CD4-positive, alpha-beta T cell (primary cell): ENCODE measurements at regions not wholly inside any gene's neighbourhood (a gene's known extent, or its start where the extent isn't known, plus 50 kb on each side); places are given as distances from the start of the nearest gene placed in this dataset.

Experiments
- ATAC-seq: fragments of 200-7000 bp; cut with Tn5 transposase; one replicate; pipeline ENCODE4 v1.10.0; 2022; ENCODE audit warnings: mild to moderate bottlenecking; ENCODE audit not compliant: poor library complexity
- CTCF ChIA-PET: fragments of 350-600 bp; sonication (Branson Sonifier 250); formaldehyde crosslinking; loops from one replicate; lab custom pipeline; 2021; ENCODE audit warnings: antibody characterized with exemption, inconsistent platforms; lab: Charles Lee
- POLR2A ChIA-PET: fragments of 350-600 bp; sonication (Branson Sonifier 250); formaldehyde crosslinking; loops from one replicate; lab custom pipeline; 2021; ENCODE audit warnings: antibody characterized with exemption, inconsistent platforms; lab: Charles Lee
- DNase-seq, 14 experiments: peaks; one replicate each; pipeline ENCODE4 v3.0.0-alpha.2; 2013 to 2020; ENCODE audit warnings: mixed read lengths in 2 of 14
- H3K27ac ChIP-seq, 2 donors: one replicate each; pipeline versions ENCODE4 v1.5.1 to v1.7.0; 2013; ENCODE audit warnings: low read length in 2 of 2, low read depth in 1 of 2, mild to moderate bottlenecking in 1 of 2
- H3K27me3 ChIP-seq, 2 experiments: 1 replicate in 1 of 2; 2 replicates in 1 of 2; pipeline versions ENCODE4 v1.6.1 to v1.7.0; 2013; ENCODE audit warnings: low read length in 2 of 2, control low read depth in 1 of 2, mild to moderate bottlenecking in 1 of 2, moderate library complexity in 1 of 2; ENCODE audit not compliant: insufficient read depth in 2 of 2, control insufficient read depth in 1 of 2
- H3K36me3 ChIP-seq: one replicate; pipeline ENCODE4 v1.6.1; 2013; ENCODE audit warnings: low read length, control low read depth; ENCODE audit not compliant: insufficient read depth
- H3K4me1 ChIP-seq: one replicate; pipeline ENCODE4 v1.6.1; 2013; ENCODE audit warnings: low read length, control low read depth; ENCODE audit not compliant: insufficient read depth
- H3K4me3 ChIP-seq: one replicate; pipeline ENCODE4 v1.5.1; 2013; ENCODE audit warnings: mild to moderate bottlenecking, low read length, moderate library complexity
- H3K9me3 ChIP-seq, 2 experiments: 1 replicate in 1 of 2; 2 replicates in 1 of 2; pipeline versions ENCODE4 v1.6.1 to v1.7.0; 2013; ENCODE audit warnings: low read length in 2 of 2, mild to moderate bottlenecking in 2 of 2, control low read depth in 1 of 2, moderate library complexity in 1 of 2; ENCODE audit not compliant: control insufficient read depth in 1 of 2, insufficient read depth in 1 of 2
- H3K27ac Mint-ChIP-seq: one replicate; pipeline ENCODE4 v1.8.0; 2020; ENCODE audit warnings: mixed read lengths
- H3K27me3 Mint-ChIP-seq: one replicate; pipeline ENCODE4 v1.8.0; 2021; ENCODE audit warnings: mixed read lengths
- H3K36me3 Mint-ChIP-seq: one replicate; pipeline ENCODE4 v1.8.0; 2021; ENCODE audit warnings: low read depth, mixed read lengths
- H3K4me1 Mint-ChIP-seq: one replicate; pipeline ENCODE4 v1.8.0; 2021; ENCODE audit warnings: low read depth, mixed read lengths
- H3K4me3 Mint-ChIP-seq: one replicate; pipeline ENCODE4 v1.8.0; 2020; ENCODE audit warnings: mild to moderate bottlenecking, mixed read lengths
- H3K9me3 Mint-ChIP-seq: one replicate; pipeline ENCODE4 v1.8.0; 2020; ENCODE audit warnings: mixed read lengths
- intact Hi-C, 2 experiments: fragments of 100-400 bp; cut with DNase I in 1 of 2; cut with micrococcal nuclease in 1 of 2; formaldehyde crosslinking; loops; one replicate each; pipeline versions ENCODE4 v1.15.1 to v1.9.0; 2023 to 2025; cut with DNase I, micrococcal nuclease
- TF ChIP-seq, protein P1 (sequence below): fragments of 200-600 bp; IDR thresholded peaks from one replicate; pipeline ENCODE4 v1.8.0; 2022; ENCODE audit warnings: antibody characterized with exemption, mild to moderate bottlenecking

DNA sequence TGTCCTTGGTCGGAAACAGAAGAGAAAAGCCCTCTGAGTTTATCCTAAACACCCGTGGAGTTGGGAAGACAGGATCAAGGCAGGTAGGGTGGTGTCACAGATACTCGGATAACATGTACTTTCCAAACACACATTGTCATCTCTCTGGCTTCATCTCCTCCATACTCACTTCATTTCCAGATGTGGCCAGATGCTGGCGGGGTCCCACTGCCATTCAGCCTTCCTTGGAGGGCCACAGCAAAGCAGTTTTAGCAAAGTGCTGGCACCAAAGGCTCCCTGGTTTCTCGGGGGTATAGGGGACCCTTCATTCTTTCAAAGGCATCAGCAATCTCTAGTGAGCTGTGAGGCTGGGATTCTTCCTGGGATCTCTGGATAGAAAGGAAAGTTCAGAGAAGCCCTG, 539.5 kb downstream of the TCERG1L start:
- Mint-ChIP-seq H3K9me3 (no peaks in the 10 kb centered on the region), H3K4me3 (no peak overlapping the region), H3K27me3 (peaks cover 6% of the 10 kb centered on the region), H3K4me1 (no peaks in the 10 kb centered on the region), H3K27ac (no peak overlapping the region), H3K36me3 (no peaks in the 10 kb centered on the region)
- Histone ChIP-seq H3K4me1 (no peaks in the 10 kb centered on the region), H3K27ac (no peak overlapping the region), H3K4me3 (no peak overlapping the region), H3K27me3 (no peaks in the 10 kb centered on the region), H3K36me3 (no peaks in the 10 kb centered on the region), H3K9me3 (peaks cover 7 to 41% of the 10 kb centered on the region in 2 experiments)
- DNase-seq (no peak), ATAC-seq (no peak)
- TF ChIP-seq, protein P1, sequence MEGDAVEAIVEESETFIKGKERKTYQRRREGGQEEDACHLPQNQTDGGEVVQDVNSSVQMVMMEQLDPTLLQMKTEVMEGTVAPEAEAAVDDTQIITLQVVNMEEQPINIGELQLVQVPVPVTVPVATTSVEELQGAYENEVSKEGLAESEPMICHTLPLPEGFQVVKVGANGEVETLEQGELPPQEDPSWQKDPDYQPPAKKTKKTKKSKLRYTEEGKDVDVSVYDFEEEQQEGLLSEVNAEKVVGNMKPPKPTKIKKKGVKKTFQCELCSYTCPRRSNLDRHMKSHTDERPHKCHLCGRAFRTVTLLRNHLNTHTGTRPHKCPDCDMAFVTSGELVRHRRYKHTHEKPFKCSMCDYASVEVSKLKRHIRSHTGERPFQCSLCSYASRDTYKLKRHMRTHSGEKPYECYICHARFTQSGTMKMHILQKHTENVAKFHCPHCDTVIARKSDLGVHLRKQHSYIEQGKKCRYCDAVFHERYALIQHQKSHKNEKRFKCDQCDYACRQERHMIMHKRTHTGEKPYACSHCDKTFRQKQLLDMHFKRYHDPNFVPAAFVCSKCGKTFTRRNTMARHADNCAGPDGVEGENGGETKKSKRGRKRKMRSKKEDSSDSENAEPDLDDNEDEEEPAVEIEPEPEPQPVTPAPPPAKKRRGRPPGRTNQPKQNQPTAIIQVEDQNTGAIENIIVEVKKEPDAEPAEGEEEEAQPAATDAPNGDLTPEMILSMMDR = no peak
- ChIA-PET CTCF (no interaction called here), POLR2A (no interaction called here)
- intact Hi-C loops = no loop called here

DNA sequence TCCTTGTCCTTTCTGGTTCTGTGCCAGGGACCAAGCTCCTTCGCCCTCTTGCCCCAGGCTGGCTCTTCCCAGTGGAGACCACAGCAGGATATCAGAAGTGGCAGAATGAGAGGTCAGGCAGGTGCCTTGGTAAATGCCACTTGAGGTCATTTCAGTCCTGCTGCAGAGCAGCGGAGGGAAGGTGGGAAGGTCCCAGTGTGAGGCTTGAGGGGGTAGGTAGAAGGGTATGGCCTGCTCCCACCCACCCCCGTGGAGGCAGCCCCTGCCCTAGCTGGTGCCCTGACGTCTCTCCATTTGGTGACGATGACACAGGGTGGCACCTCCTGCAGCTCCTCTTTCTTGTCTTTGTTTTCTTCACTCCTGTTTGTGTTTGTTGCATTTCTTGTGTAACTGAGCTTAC, 538.8 kb downstream of the TCERG1L start:
- DNase-seq = no peak
- peaks cover 6% of the 10 kb centered on the region for H3K27me3 Mint-ChIP-seq
- no peaks in the 10 kb centered on the region for H3K36me3 ChIP-seq
- H3K27ac ChIP-seq = no peak overlapping the region
- no peaks in the 10 kb centered on the region for H3K27me3 ChIP-seq
- peaks cover 4 to 35% of the 10 kb centered on the region in 2 experiments for H3K9me3 ChIP-seq
- CTCF ChIA-PET = no interaction called here
- H3K4me3 Mint-ChIP-seq = no peak overlapping the region
- no peaks in the 10 kb centered on the region for H3K9me3 Mint-ChIP-seq
- intact Hi-C loops = no loop called here
- POLR2A ChIA-PET = no interaction called here
- no peak overlapping the region for H3K27ac Mint-ChIP-seq
- no peaks in the 10 kb centered on the region for H3K4me1 ChIP-seq
- H3K4me1 Mint-ChIP-seq = no peaks in the 10 kb centered on the region
- H3K4me3 ChIP-seq = no peak overlapping the region
- no peaks in the 10 kb centered on the region for H3K36me3 Mint-ChIP-seq
- no peak for ATAC-seq
- TF ChIP-seq, protein P1 = no peak

DNA sequence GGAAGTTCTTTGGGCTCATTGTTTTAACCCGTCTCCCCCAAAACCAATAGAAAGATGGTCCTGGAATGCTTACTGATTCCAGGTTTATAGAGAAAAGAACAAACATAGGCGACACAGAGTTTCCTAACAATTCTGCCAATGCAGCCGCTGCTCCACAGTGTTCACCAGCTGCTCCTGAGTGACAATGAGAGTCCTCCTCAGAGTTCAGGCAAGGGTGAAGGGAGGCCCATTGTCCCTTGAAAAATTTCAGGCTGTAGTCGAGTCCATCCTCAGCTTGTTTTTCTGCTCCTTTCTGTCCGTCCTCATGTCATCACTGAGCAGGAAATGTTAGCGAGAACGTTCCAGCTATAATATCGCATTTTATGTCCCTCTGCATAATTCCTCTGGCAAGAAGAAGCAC, 537.6 kb downstream of the TCERG1L start:
- no peaks in the 10 kb centered on the region for H3K4me1 ChIP-seq
- POLR2A ChIA-PET = no interaction called here
- DNase-seq = no peak
- H3K9me3 ChIP-seq = peaks cover 0 to 35% of the 10 kb centered on the region in 2 experiments
- Mint-ChIP-seq H3K27ac (no peak overlapping the region), H3K9me3 (no peaks in the 10 kb centered on the region), H3K4me1 (no peaks in the 10 kb centered on the region), H3K4me3 (no peak overlapping the region), H3K36me3 (no peaks in the 10 kb centered on the region), H3K27me3 (peaks cover 6% of the 10 kb centered on the region)
- H3K27ac ChIP-seq = no peak overlapping the region
- intact Hi-C loops = no loop called here
- H3K27me3 ChIP-seq = no peaks in the 10 kb centered on the region
- CTCF ChIA-PET = no interaction called here
- H3K4me3 ChIP-seq = no peak overlapping the region
- no peaks in the 10 kb centered on the region for H3K36me3 ChIP-seq
- TF ChIP-seq, protein P1 = no peak
- ATAC-seq = no peak
